KMS-11 (cell line): ENCODE measurements at regions not wholly inside any gene's neighbourhood (a gene's known extent, or its start where the extent isn't known, plus 50 kb on each side); places are given as distances from the start of the nearest gene placed in this dataset.

Experiments used
- H2AFZ ChIP-seq: fragments of 200-600 bp; sonication (generic); 2 replicates; pipeline ENCODE4 v1.6.1; 2016; ENCODE audit warnings: antibody characterized with exemption, mixed run types, low read depth
- H3K27ac ChIP-seq: fragments of 200-600 bp; sonication (generic); 2 replicates; pipeline ENCODE4 v1.6.1; 2016; ENCODE audit warnings: mild to moderate bottlenecking, mixed run types
- H3K27me3 ChIP-seq: fragments of 200-600 bp; sonication (generic); 2 replicates; pipeline ENCODE4 v1.6.1; 2017; ENCODE audit warnings: mild to moderate bottlenecking, low read depth, mixed run types, moderate library complexity; ENCODE audit not compliant: insufficient read depth
- H3K36me3 ChIP-seq: fragments of 200-600 bp; sonication (generic); 2 replicates; pipeline ENCODE4 v1.6.1; 2017; ENCODE audit warnings: mild to moderate bottlenecking, mixed run types; ENCODE audit not compliant: insufficient read depth
- H3K4me1 ChIP-seq: fragments of 200-600 bp; sonication (generic); 2 replicates; pipeline ENCODE4 v1.6.1; 2016; ENCODE audit warnings: mild to moderate bottlenecking, low read depth, mixed run types; ENCODE audit not compliant: poor library complexity, severe bottlenecking
- H3K4me2 ChIP-seq: fragments of 200-600 bp; sonication (generic); 2 replicates; pipeline ENCODE4 v1.7.0; 2016; ENCODE audit warnings: mild to moderate bottlenecking, mixed run types
- H3K4me3 ChIP-seq: fragments of 200-600 bp; sonication (generic); IDR thresholded peaks from 2 replicates; pipeline ENCODE4 v1.6.1; 2017; ENCODE audit warnings: low read depth, low read length, mixed read lengths; ENCODE audit not compliant: insufficient read depth
- H3K79me2 ChIP-seq: fragments of 200-600 bp; sonication (generic); 2 replicates; pipeline ENCODE4 v1.6.1; 2016; ENCODE audit warnings: low read depth, mixed run types; ENCODE audit not compliant: insufficient read depth
- H3K9ac ChIP-seq: fragments of 200-600 bp; sonication (generic); 2 replicates; pipeline ENCODE4 v1.6.1; 2016; ENCODE audit warnings: mild to moderate bottlenecking, mixed run types
- H4K20me1 ChIP-seq: fragments of 200-600 bp; sonication (generic); 2 replicates; pipeline ENCODE4 v1.6.1; 2016; ENCODE audit warnings: mild to moderate bottlenecking, mixed run types; ENCODE audit not compliant: insufficient read depth
- TF ChIP-seq, protein P1 (sequence below): fragments of 200-600 bp; sonication (generic); conservative IDR thresholded peaks from 2 replicates; pipeline ENCODE4 v1.6.1; 2017; ENCODE audit warnings: low read depth, mild to moderate bottlenecking, antibody characterized with exemption, low read length, moderate library complexity, mixed read lengths

- H3K79me2 ChIP-seq, result no peaks in the 10 kb centered on the region
- no peaks in the 10 kb centered on the region for H3K36me3 ChIP-seq
- no peak overlapping the region for H3K27ac ChIP-seq
- H4K20me1 ChIP-seq, result no peaks in the 10 kb centered on the region
- no peak overlapping the region for H3K4me3 ChIP-seq
- no peak overlapping the region for H3K4me2 ChIP-seq
- TF ChIP-seq, protein P1, sequence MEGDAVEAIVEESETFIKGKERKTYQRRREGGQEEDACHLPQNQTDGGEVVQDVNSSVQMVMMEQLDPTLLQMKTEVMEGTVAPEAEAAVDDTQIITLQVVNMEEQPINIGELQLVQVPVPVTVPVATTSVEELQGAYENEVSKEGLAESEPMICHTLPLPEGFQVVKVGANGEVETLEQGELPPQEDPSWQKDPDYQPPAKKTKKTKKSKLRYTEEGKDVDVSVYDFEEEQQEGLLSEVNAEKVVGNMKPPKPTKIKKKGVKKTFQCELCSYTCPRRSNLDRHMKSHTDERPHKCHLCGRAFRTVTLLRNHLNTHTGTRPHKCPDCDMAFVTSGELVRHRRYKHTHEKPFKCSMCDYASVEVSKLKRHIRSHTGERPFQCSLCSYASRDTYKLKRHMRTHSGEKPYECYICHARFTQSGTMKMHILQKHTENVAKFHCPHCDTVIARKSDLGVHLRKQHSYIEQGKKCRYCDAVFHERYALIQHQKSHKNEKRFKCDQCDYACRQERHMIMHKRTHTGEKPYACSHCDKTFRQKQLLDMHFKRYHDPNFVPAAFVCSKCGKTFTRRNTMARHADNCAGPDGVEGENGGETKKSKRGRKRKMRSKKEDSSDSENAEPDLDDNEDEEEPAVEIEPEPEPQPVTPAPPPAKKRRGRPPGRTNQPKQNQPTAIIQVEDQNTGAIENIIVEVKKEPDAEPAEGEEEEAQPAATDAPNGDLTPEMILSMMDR, result no peak
- H3K27me3 ChIP-seq, result no peaks in the 10 kb centered on the region
- no peaks in the 10 kb centered on the region for H3K4me1 ChIP-seq
- no peak overlapping the region for H2AFZ ChIP-seq
- H3K9ac ChIP-seq, result no peak overlapping the region
These were observed 259.2 kb upstream of the GALNTL6 start for GRCh38 chr4:171553961-171554360.

DNA sequence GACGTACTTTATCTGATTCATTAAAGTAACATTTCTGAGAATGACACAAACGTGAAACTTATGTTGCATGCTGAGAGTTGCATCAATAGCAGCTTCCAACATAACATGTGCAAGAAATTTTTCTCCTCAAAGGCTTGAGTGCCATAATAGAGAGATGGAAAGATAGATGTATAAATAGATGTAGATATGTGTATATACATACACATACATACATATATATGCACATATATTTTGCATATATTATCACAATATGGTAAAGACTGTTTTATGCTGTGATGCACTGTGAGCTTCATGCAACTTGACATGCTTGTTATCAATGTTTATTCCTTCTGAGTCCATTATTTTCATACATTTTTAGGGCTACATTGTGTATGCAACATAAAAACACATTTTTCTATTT is 270.6 kb upstream of the GALNTL6 start:
- Histone ChIP-seq H3K4me1 (no peaks in the 10 kb centered on the region), H2AFZ (no peak overlapping the region), H3K9ac (no peak overlapping the region), H3K79me2 (no peaks in the 10 kb centered on the region), H3K27me3 (no peaks in the 10 kb centered on the region), H3K4me2 (no peak overlapping the region), H3K27ac (no peak overlapping the region), H3K36me3 (no peaks in the 10 kb centered on the region), H3K4me3 (no peak overlapping the region), H4K20me1 (no peaks in the 10 kb centered on the region)
- TF ChIP-seq, protein P1, result no peak

GRCh38 chr4:171538601-171539100 is 274.6 kb upstream of the GALNTL6 start:
- H3K4me3 ChIP-seq, result no peak overlapping the region
- no peaks in the 10 kb centered on the region for H4K20me1 ChIP-seq
- no peak overlapping the region for H3K9ac ChIP-seq
- H3K4me2 ChIP-seq, result no peak overlapping the region
- no peak overlapping the region for H2AFZ ChIP-seq
- no peaks in the 10 kb centered on the region for H3K27me3 ChIP-seq
- H3K36me3 ChIP-seq, result no peaks in the 10 kb centered on the region
- H3K4me1 ChIP-seq, result no peaks in the 10 kb centered on the region
- TF ChIP-seq, protein P1, result no peak
- no peak overlapping the region for H3K27ac ChIP-seq
- H3K79me2 ChIP-seq, result no peaks in the 10 kb centered on the region

- H3K4me2 ChIP-seq, result no peak overlapping the region
- no peak overlapping the region for H3K27ac ChIP-seq
- H3K27me3 ChIP-seq, result no peaks in the 10 kb centered on the region
- no peaks in the 10 kb centered on the region for H4K20me1 ChIP-seq
- no peak overlapping the region for H3K9ac ChIP-seq
- H3K36me3 ChIP-seq, result no peaks in the 10 kb centered on the region
- no peak overlapping the region for H2AFZ ChIP-seq
- TF ChIP-seq, protein P1, result no peak
- peaks cover 11% of the 10 kb centered on the region for H3K4me1 ChIP-seq
- no peaks in the 10 kb centered on the region for H3K79me2 ChIP-seq
- no peak overlapping the region for H3K4me3 ChIP-seq
These were observed 278.8 kb upstream of the GALNTL6 start for GRCh38 chr4:171534391-171534790.
